Gastroesophageal sphincter (tissue), 3 donors: ENCODE measurements at regions not wholly inside any gene's neighbourhood (a gene's known extent, or its start where the extent isn't known, plus 50 kb on each side); places are given as distances from the start of the nearest gene placed in this dataset.

Experiments used
- EP300 ChIP-seq: sonication (generic); formaldehyde crosslinking; IDR thresholded peaks from one replicate; pipeline ENCODE4 v1.6.1; 2017; ENCODE audit warnings: antibody characterized with exemption, mild to moderate bottlenecking
- POLR2A ChIP-seq, 2 donors: fragments of 450-650 bp; IDR thresholded peaks; one replicate each; pipeline ENCODE4 v1.6.1; 2017; ENCODE audit warnings: antibody characterized with exemption in 2 of 2, mild to moderate bottlenecking in 2 of 2, moderate library complexity in 1 of 2
- TF ChIP-seq, protein P1 (sequence below), 4 experiments: fragments of 200-600 bp in 2 of 4; fragments of 450-650 bp in 2 of 4; sonication (generic) in 1 of 4; IDR thresholded peaks; one replicate each; pipeline ENCODE4 v1.5.1; 2017 to 2019; ENCODE audit warnings: antibody characterized with exemption in 4 of 4, mild to moderate bottlenecking in 2 of 4, moderate library complexity in 2 of 4

DNA sequence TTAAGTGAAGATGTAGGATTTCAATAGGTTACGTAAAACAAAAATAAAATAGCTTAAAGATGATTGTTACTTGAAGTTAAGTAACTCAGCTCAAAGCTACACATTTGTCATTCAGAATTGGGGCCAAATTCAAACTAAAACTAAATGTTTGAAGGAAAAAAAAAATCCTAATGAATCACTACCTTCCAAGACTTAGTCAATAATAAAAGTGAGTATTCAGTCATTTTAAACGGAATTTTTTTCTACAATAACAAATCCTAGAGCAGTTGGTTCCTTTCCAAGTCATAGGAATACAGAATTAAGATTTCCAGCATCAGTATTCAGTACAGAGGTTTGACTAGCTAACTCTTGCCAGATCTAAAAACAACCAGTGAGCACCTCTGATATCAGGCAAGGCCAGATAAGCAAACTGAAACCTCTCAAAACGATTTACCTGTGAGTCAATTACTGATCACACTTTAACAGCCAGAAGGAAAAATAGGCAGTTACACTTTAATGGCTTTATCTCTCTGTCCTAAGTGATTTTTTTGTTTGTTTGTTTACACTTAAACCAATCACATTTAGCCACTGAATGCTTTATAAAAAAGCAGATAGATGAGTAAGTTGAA lies 669.8 kb upstream of the ANKRD30A start:
- TF ChIP-seq, protein P1, sequence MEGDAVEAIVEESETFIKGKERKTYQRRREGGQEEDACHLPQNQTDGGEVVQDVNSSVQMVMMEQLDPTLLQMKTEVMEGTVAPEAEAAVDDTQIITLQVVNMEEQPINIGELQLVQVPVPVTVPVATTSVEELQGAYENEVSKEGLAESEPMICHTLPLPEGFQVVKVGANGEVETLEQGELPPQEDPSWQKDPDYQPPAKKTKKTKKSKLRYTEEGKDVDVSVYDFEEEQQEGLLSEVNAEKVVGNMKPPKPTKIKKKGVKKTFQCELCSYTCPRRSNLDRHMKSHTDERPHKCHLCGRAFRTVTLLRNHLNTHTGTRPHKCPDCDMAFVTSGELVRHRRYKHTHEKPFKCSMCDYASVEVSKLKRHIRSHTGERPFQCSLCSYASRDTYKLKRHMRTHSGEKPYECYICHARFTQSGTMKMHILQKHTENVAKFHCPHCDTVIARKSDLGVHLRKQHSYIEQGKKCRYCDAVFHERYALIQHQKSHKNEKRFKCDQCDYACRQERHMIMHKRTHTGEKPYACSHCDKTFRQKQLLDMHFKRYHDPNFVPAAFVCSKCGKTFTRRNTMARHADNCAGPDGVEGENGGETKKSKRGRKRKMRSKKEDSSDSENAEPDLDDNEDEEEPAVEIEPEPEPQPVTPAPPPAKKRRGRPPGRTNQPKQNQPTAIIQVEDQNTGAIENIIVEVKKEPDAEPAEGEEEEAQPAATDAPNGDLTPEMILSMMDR (IDR thresholded peaks at IDR 0.05): no peak
- TF ChIP-seq POLR2A (IDR thresholded peaks at IDR 0.05) (no peak), EP300 (no peak)
